ENCODE measurements at regions not wholly inside any gene's neighbourhood (a gene's known extent, or its start where the extent isn't known, plus 50 kb on each side); places are given as distances from the start of the nearest gene placed in this dataset.

- TF ChIP-seq GLIS3 (CRISPR knock-in tag; IDR thresholded peaks at IDR 0.05), result no peak
- TF ChIP-seq ESRRG (CRISPR knock-in tag; IDR thresholded peaks at IDR 0.05), result no peak
- TF ChIP-seq RARB (CRISPR knock-in tag; IDR thresholded peaks at IDR 0.05), result no peak
- no peak for TF ChIP-seq POU6F1 (CRISPR knock-in tag; IDR thresholded peaks at IDR 0.05; ENCODE audit: borderline replicate concordance, low read depth)
- no peak for TF ChIP-seq ZFP3 (CRISPR knock-in tag; IDR thresholded peaks at IDR 0.05)
- TF ChIP-seq PATZ1 (CRISPR knock-in tag; IDR thresholded peaks at IDR 0.05; ENCODE audit: borderline replicate concordance), result no peak
- TF ChIP-seq CREB5 (CRISPR knock-in tag; IDR thresholded peaks at IDR 0.05; ENCODE audit: low read depth), result no peak
- no peak for TF ChIP-seq PPARA (CRISPR knock-in tag; IDR thresholded peaks at IDR 0.05; ENCODE audit: borderline replicate concordance)
- no peak for TF ChIP-seq ZNF70 (CRISPR knock-in tag; IDR thresholded peaks at IDR 0.05)
- TF ChIP-seq TSHZ2 (CRISPR knock-in tag; IDR thresholded peaks at IDR 0.05), result no peak
- TF ChIP-seq ZNF8 (CRISPR knock-in tag; IDR thresholded peaks at IDR 0.05), result no peak
Observed at GRCh38 chr1:232178191-232178590, 451.7 kb downstream of the SIPA1L2 start.
